Hepatocyte (in vitro differentiated cells): ENCODE measurements at regions not wholly inside any gene's neighbourhood (a gene's known extent, or its start where the extent isn't known, plus 50 kb on each side); places are given as distances from the start of the nearest gene placed in this dataset.

ENCODE experiments used
- DNase-seq: peaks from one replicate; pipeline ENCODE4 v3.0.0-alpha.2; 2016; ENCODE audit warnings: low spot score
- H2AFZ ChIP-seq: fragments of 200-600 bp; sonication (generic); 2 replicates; pipeline ENCODE4 v1.6.0; 2016; ENCODE audit warnings: antibody characterized with exemption, mild to moderate bottlenecking
- H3K27ac ChIP-seq: fragments of 200-600 bp; sonication (generic); 2 replicates; pipeline ENCODE4 v1.5.1; 2016; ENCODE audit warnings: mild to moderate bottlenecking
- H3K27me3 ChIP-seq: fragments of 200-600 bp; sonication (generic); 2 replicates; pipeline ENCODE4 v1.6.1; 2016
- H3K36me3 ChIP-seq: fragments of 200-600 bp; sonication (generic); replicated peaks from 2 replicates; pipeline ENCODE4 v1.5.1; 2016; ENCODE audit warnings: low read depth; ENCODE audit not compliant: insufficient read depth
- H3K4me1 ChIP-seq: fragments of 200-600 bp; sonication (generic); 2 replicates; pipeline ENCODE4 v1.5.1; 2016; ENCODE audit warnings: mild to moderate bottlenecking, moderate library complexity; ENCODE audit not compliant: insufficient read depth
- H3K4me2 ChIP-seq: fragments of 200-600 bp; sonication (generic); 2 replicates; pipeline ENCODE4 v1.6.0; 2016
- H3K4me3 ChIP-seq: fragments of 200-600 bp; sonication (generic); 2 replicates; pipeline ENCODE4 v1.5.1; 2016; ENCODE audit warnings: mild to moderate bottlenecking
- H3K79me2 ChIP-seq: fragments of 200-600 bp; sonication (generic); 2 replicates; pipeline ENCODE4 v1.6.0; 2017; ENCODE audit warnings: mild to moderate bottlenecking
- H3K9me2 ChIP-seq: fragments of 200-600 bp; sonication (generic); replicated peaks from 2 replicates; pipeline ENCODE4 v1.6.0; 2017; ENCODE audit warnings: mild to moderate bottlenecking; ENCODE audit not compliant: insufficient read depth
- H3K9me3 ChIP-seq: fragments of 200-600 bp; sonication (generic); 2 replicates; pipeline ENCODE4 v1.5.1; 2016; ENCODE audit warnings: low read depth, mild to moderate bottlenecking
- H4K20me1 ChIP-seq: fragments of 200-600 bp; sonication (generic); 2 replicates; pipeline ENCODE4 v1.6.0; 2016; ENCODE audit warnings: mild to moderate bottlenecking; ENCODE audit not compliant: insufficient read depth, poor library complexity, severe bottlenecking
- EZH2 ChIP-seq: fragments of 200-600 bp; sonication (generic); IDR thresholded peaks from 2 replicates; pipeline ENCODE4 v1.6.1; 2016; ENCODE audit warnings: antibody characterized with exemption, mild to moderate bottlenecking, borderline replicate concordance
- EZH2phosphoT487 ChIP-seq: fragments of 200-600 bp; sonication (generic); IDR thresholded peaks from one replicate; pipeline ENCODE4 v1.6.1; 2018; ENCODE audit warnings: antibody characterized with exemption, mild to moderate bottlenecking, low read depth, moderate library complexity; ENCODE audit not compliant: unreplicated experiment, severe bottlenecking
- WGBS: methylation state at CpG from one replicate; pipeline ENCODE4 v1.1.6; 2016; ENCODE audit warnings: low lambda C conversion rate; ENCODE audit errors: missing lambda C conversion rate; 5-methylcytosine and 5-hydroxymethylcytosine counted together
- TF ChIP-seq, protein P1 (sequence below): fragments of 200-600 bp; sonication (generic); IDR thresholded peaks from 2 replicates; pipeline ENCODE4 v1.5.1; 2016; ENCODE audit warnings: antibody characterized with exemption, mild to moderate bottlenecking; ENCODE audit not compliant: poor library complexity

DNA sequence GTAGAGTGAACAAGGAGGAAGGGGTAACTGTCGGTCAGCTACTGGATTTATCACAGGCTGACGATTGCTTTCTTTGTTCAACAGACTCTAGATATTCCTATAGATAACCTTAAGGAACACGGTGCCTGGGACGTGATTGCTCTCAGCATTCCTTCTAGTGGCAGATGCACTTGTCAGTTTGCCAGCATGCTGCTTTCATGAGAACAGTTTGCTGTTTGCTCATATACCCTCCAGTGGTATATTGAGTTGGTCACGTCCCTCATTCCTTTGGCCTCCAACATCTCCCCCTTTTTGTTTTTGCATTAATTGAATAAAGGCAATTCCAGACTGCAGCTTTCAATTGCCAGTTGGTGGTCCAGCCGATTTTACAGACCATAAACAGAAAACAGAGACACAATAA lies 76.8 kb upstream of the BTN3A2 start:
- H3K4me3 ChIP-seq: no peak overlapping the region
- H2AFZ ChIP-seq: no peak overlapping the region
- DNase-seq: no peak
- WGBS: 87% methylated on average over 6 of the region's 6 CpGs
- no peaks in the 10 kb centered on the region for H3K9me3 ChIP-seq
- no peaks in the 10 kb centered on the region for H3K36me3 ChIP-seq
- peaks cover 18% of the 10 kb centered on the region for H3K79me2 ChIP-seq
- no peaks in the 10 kb centered on the region for H3K9me2 ChIP-seq
- peaks cover 5% of the 10 kb centered on the region for H4K20me1 ChIP-seq
- TF ChIP-seq EZH2: no peak
- TF ChIP-seq EZH2phosphoT487: no peak
- TF ChIP-seq, protein P1, sequence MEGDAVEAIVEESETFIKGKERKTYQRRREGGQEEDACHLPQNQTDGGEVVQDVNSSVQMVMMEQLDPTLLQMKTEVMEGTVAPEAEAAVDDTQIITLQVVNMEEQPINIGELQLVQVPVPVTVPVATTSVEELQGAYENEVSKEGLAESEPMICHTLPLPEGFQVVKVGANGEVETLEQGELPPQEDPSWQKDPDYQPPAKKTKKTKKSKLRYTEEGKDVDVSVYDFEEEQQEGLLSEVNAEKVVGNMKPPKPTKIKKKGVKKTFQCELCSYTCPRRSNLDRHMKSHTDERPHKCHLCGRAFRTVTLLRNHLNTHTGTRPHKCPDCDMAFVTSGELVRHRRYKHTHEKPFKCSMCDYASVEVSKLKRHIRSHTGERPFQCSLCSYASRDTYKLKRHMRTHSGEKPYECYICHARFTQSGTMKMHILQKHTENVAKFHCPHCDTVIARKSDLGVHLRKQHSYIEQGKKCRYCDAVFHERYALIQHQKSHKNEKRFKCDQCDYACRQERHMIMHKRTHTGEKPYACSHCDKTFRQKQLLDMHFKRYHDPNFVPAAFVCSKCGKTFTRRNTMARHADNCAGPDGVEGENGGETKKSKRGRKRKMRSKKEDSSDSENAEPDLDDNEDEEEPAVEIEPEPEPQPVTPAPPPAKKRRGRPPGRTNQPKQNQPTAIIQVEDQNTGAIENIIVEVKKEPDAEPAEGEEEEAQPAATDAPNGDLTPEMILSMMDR: no peak
- no peaks in the 10 kb centered on the region for H3K27me3 ChIP-seq
- H3K4me2 ChIP-seq: no peak overlapping the region
- peaks cover 5% of the 10 kb centered on the region for H3K4me1 ChIP-seq
- H3K27ac ChIP-seq: no peak overlapping the region

DNA sequence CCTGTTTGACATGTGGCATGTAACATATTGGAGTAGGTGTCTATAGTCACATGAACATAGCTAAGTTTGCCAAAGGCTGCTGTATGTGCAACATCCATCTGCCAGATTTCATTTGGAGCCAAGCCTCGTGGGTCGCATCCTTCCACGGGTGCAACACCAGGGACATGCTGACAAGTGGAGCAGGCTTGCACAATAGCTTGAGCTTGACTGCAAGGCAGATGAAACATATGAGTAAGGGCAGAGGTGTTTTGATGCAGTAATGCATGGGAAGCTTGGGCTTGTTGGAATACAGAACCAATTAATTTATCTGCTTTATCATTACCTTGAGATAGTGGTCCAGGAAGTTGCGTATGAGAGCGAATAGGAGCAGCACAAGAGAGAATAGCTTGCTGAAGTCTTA lies 74.1 kb upstream of the BTN3A2 start:
- Histone ChIP-seq H3K79me2 (no peaks in the 10 kb centered on the region), H3K9me3 (no peaks in the 10 kb centered on the region), H3K27ac (no peak overlapping the region), H3K4me3 (no peak overlapping the region), H3K27me3 (no peaks in the 10 kb centered on the region), H3K36me3 (no peaks in the 10 kb centered on the region), H3K4me2 (no peak overlapping the region), H3K4me1 (peaks cover 7% of the 10 kb centered on the region), H4K20me1 (no peaks in the 10 kb centered on the region), H2AFZ (no peak overlapping the region), H3K9me2 (no peaks in the 10 kb centered on the region)
- 72% methylated on average over 5 of the region's 5 CpGs for WGBS
- TF ChIP-seq EZH2phosphoT487: no peak
- TF ChIP-seq EZH2: no peak
- TF ChIP-seq, protein P1: no peak
- no peak for DNase-seq

DNA sequence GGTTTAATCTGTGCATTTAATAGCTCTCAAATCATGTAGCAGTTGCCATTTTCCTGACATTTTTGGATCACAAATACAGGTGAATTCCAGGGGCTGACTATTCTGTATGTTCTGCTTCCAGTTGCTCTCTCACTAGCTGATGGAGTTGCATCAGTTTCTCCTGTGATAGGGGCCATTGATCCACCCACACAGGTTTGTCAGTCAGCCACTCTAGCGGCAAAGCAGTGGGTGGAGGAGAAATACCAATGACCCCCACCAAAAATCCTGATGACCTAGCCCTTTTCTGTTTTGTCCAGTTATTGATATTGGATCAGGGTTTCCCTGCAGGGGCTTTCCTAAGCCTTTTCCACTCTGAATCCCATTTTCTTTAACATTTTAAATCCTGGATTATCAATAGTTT lies 72.3 kb upstream of the BTN3A2 start:
- H3K9me3 ChIP-seq: no peaks in the 10 kb centered on the region
- peaks cover 8% of the 10 kb centered on the region for H3K4me1 ChIP-seq
- H3K36me3 ChIP-seq: no peaks in the 10 kb centered on the region
- no peaks in the 10 kb centered on the region for H3K9me2 ChIP-seq
- TF ChIP-seq EZH2phosphoT487 (no peak), EZH2 (no peak)
- TF ChIP-seq, protein P1: no peak
- no peak overlapping the region for H2AFZ ChIP-seq
- no peak overlapping the region for H3K4me3 ChIP-seq
- no peak for DNase-seq
- no peaks in the 10 kb centered on the region for H3K27me3 ChIP-seq
- H4K20me1 ChIP-seq: no peaks in the 10 kb centered on the region
- no peak overlapping the region for H3K27ac ChIP-seq
- no peaks in the 10 kb centered on the region for H3K79me2 ChIP-seq
- 87% methylated on average over 1 of the region's 1 CpG for WGBS
- no peak overlapping the region for H3K4me2 ChIP-seq

DNA sequence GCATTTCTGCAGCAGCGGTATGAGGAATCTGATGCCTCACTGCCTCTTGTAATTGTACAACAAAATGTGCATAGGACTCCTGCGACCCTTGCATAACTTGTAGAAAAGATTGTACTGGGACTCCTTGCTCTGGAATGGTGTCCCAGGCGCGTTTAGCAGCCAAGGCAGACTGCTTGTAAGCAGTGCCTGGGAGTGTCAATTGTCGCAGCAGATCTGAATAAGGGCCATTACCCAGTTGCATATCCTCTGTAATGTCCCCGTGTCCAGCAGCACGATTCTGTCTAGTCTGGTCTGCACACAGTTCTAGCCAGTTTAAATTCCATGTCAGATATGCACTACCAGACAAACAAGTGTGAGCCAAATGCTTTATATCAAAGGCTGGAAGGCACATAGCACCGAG lies 70.7 kb upstream of the BTN3A2 start:
- H2AFZ ChIP-seq: no peak overlapping the region
- no peak overlapping the region for H3K4me3 ChIP-seq
- H3K27me3 ChIP-seq: no peaks in the 10 kb centered on the region
- H4K20me1 ChIP-seq: no peaks in the 10 kb centered on the region
- no peak for DNase-seq
- no peaks in the 10 kb centered on the region for H3K9me2 ChIP-seq
- TF ChIP-seq EZH2phosphoT487 (no peak), EZH2 (no peak)
- TF ChIP-seq, protein P1: no peak
- no peak overlapping the region for H3K27ac ChIP-seq
- WGBS: 88% methylated on average over 8 of the region's 8 CpGs
- H3K4me1 ChIP-seq: peaks cover 8% of the 10 kb centered on the region
- no peaks in the 10 kb centered on the region for H3K36me3 ChIP-seq
- H3K79me2 ChIP-seq: no peaks in the 10 kb centered on the region
- H3K9me3 ChIP-seq: no peaks in the 10 kb centered on the region
- no peak overlapping the region for H3K4me2 ChIP-seq
